OCI-LY7 (cell line): ENCODE measurements at regions not wholly inside any gene's neighbourhood (a gene's known extent, or its start where the extent isn't known, plus 50 kb on each side); places are given as distances from the start of the nearest gene placed in this dataset.

Experiments
- CTCF ChIP-seq: fragments of 200-600 bp; sonication (generic); conservative IDR thresholded peaks from 2 replicates; pipeline ENCODE4 v1.5.1; 2014; ENCODE audit warnings: mild to moderate bottlenecking, antibody characterized with exemption, low read length, moderate library complexity, mixed read lengths
- EZH2phosphoT487 ChIP-seq: fragments of 200-600 bp; sonication (generic); IDR thresholded peaks from 2 replicates; pipeline ENCODE4 v1.6.1; 2018; ENCODE audit warnings: low read depth, borderline replicate concordance, mild to moderate bottlenecking, mixed run types, antibody characterized with exemption, low read length, moderate library complexity, mixed read lengths

- TF ChIP-seq EZH2phosphoT487 (no peak), CTCF (no peak)
These were observed 382.5 kb upstream of the ADGRL3 start for GRCh38 chr4:60817609-60818008.
